ENCODE measurements at regions not wholly inside any gene's neighbourhood (a gene's known extent, or its start where the extent isn't known, plus 50 kb on each side); places are given as distances from the start of the nearest gene placed in this dataset.

- TF ChIP-seq CTCF (IDR thresholded peaks at IDR 0.05; ENCODE audit: low read depth, low read length) (no peak), POLR2A (IDR thresholded peaks at IDR 0.05; ENCODE audit: extremely low read depth, insufficient read length) (no peak), MAX (IDR thresholded peaks at IDR 0.05; ENCODE audit: low read depth, low read length) (no peak)
Observed at GRCh38 chr12:24057920-24058476, 108.5 kb upstream of the SOX5 start.

All from NB4 (cell line).